CD1c-positive myeloid dendritic cell (primary cell): ENCODE measurements at regions not wholly inside any gene's neighbourhood (a gene's known extent, or its start where the extent isn't known, plus 50 kb on each side); places are given as distances from the start of the nearest gene placed in this dataset.

Experiments
- DNase-seq: peaks from one replicate; pipeline ENCODE4 v3.0.0-alpha.2; 2016; ENCODE audit errors: extremely low spot score

DNA sequence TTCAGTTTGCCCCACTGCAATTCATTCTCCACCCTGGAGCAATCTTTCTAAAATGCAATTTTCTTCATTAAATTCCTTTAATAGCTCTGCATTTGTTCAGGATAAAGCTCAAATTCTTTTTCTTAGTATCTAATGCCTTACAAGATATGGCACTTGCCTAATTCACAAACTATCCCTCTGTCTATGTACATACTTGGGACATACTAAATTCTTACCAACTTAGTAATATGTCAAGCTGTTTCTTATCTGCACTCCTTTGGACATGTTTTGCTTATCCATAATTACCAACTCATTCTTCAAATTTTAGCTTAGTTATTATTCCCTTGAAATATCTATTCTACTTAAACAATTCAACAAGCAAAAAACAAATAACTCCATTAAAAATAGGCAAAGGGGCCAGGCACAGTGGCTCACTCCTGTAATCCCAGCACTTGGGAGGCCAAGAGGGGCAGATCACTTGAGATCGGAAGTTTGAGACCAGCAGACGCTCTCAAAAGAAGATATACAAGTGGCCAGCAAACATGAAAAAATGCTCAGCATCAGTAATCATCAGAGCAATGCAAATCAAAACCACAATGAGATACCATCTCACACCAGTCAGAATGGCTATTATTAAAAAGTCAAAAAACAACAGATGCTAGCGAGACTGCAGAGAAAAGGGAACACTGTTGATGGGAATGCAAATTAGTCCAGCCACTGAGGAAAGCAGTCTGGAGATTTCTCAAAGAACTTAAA, 96.9 kb downstream of the FAM76B start:
- no peak for DNase-seq

DNA sequence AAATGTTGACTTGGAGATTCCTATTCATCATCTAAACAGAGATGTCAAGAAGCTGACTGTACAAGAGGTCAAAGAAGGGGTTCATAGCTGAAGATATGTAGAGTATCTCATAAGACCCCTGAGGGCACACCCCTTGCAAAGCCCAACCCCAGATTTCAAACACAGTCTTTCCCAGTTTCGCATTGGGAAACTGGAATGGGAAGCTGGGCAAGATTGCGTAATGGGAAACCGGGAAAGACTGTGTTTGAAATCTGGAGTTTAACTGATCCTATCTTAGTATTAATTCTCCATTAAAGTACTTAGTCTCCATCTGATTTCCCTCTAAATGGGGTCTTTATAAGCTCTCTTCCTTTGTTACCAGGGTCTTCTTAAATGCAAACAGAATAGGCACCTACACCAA, 99.5 kb downstream of the FAM76B start:
- DNase-seq, result no peak

DNA sequence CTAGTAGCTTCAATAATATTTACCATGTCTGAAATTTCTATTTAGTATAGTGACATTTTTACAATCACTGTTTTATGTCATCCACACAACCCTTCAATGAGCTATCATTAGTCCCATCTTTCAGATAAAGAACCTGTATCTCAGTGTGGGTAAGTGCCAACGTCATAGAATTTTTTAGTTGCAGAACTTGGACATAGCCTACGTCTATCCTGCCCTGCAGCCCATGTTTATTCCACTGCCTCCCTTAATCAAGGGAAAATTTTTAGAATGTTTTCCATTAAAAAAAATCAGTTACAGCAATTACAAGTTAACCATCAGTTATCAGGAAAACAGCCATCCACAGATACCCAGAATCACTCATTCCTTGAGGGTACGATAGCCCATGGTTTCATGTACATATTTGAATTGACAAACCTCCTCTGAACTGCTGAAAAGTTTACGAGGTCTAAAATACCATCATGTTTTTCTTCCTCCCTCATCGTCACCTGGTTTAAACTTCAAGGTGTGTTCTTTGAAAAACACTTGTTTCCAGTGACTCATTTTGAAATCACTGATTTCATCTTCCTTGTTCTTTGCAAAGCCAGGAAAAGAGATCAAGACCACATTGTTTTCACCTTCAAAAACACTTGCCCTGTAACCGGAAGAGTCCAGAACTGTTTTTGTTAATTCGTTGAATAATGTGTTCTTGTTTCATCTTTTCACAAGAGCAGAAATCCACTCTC, 100.9 kb downstream of the FAM76B start:
- no peak for DNase-seq

DNA sequence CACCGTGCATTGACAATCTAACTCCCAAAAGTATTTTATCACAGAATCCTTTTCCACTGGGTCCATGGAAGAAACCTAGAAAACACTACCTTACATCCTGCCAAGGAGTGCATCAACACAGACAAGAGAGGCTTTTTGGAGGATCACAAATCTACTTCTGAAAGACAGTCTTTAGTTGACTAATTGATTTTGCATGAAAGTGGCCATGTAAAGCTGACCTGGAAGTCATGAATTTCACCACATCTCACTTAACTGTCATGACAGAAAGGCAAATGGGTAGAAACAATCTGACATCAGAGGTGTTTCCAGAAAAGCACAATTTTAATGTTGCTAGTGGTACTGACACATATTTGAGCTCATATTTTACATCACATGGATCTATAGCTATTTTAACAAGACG, 101.6 kb downstream of the FAM76B start:
- no peak for DNase-seq

DNA sequence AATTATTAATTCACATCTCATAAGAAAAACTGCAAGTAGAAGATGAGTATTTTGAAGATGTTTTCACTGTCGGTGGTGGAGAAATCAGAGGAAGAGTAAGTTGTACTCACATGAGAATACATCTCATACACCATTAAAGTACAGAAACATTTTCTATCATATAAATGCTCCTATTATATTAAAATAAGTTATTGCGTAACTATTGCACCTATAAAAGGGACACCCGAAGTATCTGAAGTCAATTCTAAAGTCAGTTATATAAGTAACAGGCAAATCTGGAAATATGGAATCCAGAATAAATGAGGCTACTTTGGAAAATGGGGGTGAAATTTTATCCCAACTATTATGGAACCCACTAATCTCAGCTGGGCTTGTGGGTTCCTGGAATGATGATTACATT, 103.3 kb downstream of the FAM76B start:
- no peak for DNase-seq

DNA sequence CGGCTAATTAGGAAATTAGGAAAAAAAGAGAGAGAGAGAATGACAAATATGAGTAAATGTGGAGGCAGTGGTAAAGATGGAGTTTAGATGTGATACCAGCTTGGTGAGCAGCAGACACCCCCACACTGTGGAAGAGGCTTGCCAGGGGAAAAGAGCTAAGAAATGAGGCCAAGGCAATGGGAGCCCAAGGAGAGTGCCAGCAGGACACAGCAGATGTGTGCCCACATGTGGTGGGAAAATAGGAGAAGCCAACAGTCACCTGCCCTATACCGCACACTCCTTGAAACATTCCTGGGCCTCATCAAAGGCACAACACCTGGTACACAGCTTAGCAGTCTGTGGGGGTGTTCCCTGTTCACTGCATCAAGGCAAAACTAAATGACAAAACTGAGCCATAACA, 104.9 kb downstream of the FAM76B start:
- no peak for DNase-seq

DNA sequence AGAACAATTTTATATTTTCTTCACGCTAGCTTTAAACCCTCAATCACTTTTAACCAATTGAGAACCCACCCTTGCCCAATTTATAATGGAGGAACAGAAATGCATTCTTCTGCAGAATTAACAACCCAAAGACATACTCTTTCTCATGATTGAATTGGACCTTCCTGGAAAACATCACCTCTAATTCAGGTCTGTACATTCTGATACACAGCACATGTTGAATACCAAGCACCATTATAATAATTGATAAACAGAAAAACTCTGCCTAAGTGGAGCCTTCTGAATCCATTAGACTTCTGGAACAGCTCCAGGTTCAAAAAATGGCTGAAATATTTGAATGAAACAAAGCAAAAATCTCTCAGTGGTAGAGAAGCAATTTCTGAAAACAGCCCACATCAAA, 105.4 kb downstream of the FAM76B start:
- DNase-seq, result no peak

DNA sequence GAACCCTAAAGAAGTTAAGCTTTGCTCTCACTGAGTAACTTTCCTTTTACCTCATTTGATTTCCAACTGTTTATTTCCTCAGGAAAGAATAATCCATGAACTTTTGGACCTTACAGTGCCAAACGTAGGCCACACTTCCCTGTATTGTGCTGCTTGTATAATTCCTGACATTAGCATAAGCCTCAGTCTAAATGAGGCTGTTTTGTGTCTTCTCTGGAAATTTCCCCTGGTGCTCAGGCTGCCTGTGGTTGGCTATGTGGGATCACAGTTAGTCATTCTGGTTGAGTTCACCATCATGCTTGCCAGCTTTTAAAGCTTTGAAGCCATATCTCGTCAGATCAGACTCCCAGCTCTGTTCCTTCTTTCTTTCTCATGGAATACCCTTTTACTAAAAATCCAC, 107.0 kb downstream of the FAM76B start:
- no peak for DNase-seq

DNA sequence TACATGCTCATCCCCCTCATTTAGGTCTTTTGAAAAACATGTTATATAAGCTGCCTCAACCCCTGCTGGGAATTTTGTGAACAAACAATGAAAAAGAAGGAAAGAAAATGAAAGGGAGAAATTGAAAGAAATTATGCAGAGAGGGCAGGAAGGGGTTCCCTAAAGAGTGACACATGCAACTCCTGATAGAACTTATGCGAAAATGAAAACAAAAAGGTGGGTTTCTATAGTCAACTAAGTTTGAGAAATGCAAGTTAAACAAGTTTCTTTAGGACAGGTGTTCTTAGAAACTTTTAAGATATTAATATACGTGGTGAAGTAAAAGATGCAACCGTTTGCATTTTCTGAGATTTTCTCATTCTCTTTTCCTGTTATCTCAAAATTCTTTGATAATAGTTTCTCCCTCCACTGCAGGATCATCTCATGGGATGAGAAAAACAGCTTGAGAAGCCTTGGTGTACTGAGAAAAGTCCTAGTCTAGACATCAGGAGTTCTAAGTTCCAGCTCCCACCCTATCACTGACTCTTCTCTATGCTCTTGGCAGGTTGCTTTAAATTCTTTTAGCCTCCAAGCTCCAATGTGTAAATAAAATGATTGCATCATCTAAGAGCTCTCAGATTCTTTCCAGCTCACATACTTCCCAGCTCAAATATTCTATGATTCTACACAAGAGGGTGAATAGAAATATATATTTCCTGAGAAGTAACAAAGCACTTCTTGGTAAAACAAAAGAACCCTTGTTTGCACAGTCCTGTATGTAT, 109.2 kb downstream of the FAM76B start:
- DNase-seq, result no peak

DNA sequence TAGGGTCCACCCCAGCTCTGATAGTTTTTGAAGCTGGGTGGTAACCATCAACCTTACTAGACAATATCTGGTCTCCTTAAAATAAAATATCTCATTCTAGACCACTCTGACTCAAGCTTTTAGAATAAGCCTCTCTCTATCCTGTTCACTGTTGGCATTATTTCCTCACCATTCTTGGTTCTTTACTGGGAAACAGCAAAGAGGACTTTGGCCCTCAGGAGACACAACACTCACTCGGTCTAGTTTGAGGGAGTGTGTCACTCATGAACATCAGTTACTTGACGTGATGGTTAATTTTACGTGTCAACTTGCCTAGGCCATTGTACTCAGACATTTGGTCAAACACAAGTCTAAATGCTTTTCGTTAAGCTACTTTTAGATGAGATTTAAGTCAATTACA, 110.6 kb downstream of the FAM76B start:
- no peak for DNase-seq

DNA sequence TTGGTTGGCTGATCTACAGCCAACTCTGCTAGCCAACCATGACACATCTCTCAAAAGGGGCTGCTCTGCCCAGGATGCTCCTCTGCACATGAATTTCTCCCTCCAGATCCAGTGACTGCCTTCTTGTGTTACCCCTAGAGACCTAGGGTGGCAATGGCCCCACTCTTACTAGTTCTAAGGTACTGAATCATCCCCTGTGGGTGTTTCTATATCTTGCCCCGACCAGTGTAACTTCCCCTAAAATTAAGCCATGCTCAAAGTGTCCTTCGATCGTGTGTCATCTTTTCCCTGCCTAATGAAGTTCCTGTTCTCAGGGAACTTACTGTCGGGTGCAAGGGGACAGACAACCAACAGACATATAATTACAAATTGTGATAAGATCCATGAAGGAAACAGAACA, 113.3 kb downstream of the FAM76B start:
- peak; percentile 17 for DNase-seq

DNA sequence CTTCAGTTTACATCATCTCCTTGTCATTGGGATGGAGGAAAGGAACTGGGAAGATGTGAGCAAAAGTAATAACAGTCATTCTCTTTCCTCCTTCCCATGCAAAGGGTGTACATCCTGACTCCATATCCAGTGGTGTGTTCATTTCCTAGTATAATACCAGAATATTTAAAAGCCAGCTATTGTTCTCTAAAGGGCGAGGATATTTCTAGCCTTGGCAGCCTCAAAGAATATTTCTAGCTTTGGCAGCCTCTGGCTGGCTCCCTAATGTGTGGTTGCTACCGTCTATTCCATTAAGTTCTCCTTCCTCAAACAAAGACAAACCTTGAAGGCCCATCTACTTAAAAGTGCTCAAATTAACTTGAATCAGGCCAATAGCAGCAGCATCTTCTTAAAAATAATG, 114.0 kb downstream of the FAM76B start:
- no peak for DNase-seq

DNA sequence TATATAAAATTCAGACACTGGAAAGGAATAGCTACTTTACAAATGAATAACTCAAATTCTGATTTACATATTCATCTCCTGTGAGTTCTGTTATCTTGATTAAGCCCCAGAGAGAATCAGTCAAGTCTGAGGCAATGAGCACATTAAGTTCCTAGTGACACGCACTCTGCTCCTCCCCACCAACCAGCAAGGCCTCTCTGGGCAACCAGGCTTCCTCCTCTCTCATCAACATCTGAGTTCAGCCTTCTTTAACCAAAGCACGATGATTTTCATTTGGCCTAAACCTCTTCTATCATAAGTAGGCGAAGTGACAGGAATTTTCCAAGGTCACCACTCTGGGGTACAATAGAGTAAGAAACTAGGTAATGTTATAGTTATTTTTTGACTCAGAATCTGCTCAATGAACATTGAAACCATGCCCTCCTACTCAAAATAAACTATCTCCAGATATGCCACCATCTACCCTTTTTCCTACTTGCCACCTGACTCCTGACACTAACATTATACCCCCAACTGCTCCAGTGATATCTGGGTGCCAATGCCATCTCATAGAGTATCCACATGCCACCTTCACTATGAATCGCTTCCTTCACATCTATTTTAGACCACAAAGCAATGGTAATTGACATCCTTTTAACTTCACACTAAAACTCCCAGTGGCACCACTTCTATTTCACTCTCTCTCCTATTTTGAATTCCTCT, 114.8 kb downstream of the FAM76B start:
- DNase-seq, result no peak

DNA sequence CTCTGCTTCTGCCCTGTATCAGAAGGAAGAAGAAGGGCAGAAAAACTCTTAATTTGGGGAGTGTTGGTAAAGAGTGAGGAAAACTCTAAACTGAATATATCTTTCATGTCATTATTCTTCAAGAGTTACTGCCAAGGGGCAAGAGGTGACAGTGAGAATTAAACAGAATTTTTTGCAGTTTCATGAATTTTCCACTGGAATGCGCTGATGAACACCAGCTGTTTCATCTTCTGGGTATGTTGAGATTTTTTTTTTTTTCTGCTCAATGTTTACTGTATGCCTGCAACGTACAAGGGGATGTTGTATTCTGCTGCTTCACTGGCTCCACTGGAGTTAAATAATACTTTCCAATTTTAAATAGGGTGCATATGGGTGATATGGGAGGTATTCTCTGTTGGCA, 117.8 kb downstream of the FAM76B start:
- no peak for DNase-seq

DNA sequence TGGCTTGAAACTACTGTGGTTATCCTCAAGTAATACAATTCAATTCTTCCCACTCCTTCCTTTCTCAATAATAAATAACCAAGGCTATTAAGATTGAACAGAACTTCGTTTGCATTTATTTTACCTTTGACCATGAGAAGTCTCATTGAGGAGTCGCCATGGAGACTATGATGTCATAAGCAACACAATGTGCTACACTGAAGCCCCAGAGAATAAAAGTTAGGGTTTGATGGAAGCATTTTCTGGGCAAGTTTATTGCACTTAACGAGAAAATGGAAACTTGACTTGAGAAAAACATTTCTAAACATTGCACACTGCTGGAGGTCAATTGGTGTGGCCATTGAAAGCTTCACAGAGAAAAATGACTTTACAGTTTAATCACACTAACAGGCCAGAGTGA, 121.5 kb downstream of the FAM76B start:
- no peak for DNase-seq

DNA sequence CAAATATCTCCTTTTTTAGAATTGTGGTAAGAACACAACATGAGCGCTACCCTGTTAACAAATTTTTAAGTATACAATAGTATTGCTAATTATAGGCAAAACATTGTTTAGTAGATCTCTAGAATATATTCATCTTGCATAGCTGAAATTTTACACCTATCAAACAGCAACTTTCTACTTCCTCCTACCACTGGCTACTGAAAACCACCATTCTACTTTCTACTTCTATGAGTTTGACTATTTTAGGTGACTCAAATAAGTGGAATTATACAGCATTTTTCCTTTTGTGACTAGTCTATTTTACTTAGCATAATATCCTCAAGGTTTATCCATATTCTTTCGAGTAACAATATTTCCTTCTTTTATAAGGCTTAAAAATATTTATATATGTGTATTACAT, 128.4 kb downstream of the FAM76B start:
- no peak for DNase-seq

DNA sequence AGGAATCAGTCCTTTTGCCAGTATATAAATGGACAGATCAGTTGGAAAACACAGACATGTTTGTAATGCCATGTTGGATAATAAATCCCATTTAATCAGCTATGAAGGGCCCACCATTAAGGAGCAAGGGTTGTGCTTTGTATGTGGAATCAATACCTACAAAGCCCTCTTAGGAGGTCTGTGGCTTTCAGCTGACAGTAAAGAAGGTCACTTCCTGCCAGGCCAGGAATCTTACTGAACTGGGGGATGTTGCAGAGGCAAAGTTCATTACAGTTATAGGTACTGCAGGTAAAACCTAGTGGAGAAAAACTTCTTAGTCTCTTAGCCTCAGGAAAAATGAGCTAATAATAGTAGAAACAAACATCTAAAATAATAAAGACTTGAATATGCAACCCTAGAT, 129.5 kb downstream of the FAM76B start:
- DNase-seq, result no peak

DNA sequence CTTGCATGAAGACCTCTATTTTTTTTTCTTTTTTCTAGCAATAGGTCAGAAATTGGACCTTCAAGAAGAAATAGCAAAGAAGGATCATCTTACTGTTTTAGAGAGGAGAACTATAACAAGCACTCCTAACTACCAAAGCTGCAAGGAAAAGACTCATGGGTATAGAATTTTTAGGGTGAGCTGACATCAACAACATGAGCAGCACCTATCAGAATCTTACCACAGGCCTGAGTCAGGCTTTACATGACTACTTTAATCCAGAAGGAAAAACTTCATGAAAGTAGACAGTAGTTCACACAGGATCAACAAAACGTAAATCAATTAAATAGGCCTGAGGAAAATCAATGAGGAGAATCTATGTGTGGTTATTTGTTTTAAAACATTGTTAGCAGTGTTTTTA, 130.5 kb downstream of the FAM76B start:
- no peak for DNase-seq

DNA sequence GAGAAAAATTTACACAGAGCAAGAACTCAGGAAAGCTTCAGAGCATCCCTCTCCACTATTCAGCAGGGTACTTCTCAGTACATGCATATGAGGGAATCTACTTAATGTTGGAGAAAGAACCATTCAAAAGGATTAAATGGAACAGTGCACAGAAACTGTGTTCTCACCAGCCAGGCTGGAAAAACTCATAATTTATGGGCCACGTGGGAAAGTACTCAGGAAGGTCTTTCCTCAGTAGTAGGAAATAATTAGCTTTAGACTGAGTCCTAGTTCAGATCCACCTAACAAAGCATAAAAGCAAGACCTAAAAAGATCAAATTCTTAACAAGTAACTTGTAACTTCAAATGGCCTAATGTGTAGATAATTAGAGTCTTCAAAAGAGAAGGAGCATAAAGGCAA, 134.0 kb downstream of the FAM76B start:
- no peak for DNase-seq

DNA sequence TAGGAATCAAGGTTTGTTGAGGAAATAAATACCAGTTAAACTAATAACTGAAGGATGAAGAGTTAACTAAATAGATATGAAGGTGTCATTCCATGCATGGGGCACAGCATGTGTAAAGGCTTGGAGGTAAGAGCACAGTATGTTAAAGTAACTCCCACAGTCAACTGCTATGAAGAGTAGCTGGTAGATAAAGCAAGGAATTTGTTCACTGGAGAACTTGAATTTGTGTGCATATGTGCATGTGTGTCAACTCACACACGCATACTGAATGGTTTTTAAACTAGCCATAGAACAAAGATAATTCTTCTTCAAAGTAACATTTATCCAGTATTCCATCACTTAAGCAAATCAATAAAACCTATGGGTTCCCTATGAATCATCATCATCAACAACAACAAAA, 135.9 kb downstream of the FAM76B start:
- no peak for DNase-seq

DNA sequence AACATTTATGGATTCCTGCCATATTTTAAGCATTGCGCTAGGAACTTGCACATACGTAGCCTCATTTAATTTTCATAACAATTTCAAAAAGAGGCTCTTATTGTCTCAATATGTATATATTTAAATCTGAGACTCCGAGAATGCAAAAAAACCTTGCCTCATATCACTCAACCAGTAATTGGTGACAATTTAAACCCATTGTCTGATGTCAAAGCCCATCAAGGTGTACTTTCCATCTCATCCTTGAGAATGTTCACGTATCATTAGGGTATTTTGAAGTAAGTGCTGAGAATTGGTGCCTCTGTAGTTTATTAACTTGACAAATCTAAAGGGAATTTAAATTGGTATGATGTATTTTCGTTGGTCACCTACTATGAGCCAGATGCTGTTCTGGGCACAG, 136.5 kb downstream of the FAM76B start:
- no peak for DNase-seq

DNA sequence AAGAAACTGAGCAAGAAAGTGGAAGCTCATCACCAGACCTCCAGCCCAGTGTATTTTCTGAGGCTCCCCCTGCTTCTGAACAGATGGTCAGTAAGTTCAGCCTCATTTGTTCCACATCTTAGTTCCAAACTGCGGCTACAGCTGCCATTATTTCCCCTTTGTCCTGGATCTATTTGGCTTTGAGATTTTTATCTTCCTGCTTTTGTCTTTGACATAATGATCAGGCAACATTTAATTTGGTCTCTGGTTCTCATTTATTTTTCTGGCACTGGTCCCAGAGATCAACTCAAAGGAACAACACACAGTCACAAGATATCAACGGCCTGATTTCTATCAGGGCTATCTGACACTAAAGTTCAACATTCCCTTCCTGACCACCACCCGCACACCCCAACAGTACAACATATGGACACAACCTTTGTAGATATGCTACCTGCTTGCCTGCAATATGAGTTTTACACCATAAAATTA, 137.5 kb downstream of the FAM76B start:
- DNase-seq, result no peak
